EH (cell line): ENCODE measurements at regions not wholly inside any gene's neighbourhood (a gene's known extent, or its start where the extent isn't known, plus 50 kb on each side); places are given as distances from the start of the nearest gene placed in this dataset.

ENCODE experiments used
- DNase-seq: peaks from one replicate; pipeline ENCODE4 v3.0.0-alpha.2; 2015; ENCODE audit warnings: low read depth

- DNase-seq, result no peak
Measured at GRCh38 chr16:76906552-76906951, 284.4 kb upstream of the MON1B start.

GRCh38 chr16:76910931-76911330, 280.1 kb upstream of the MON1B start:
- DNase-seq, result peak; percentile 1

GRCh38 chr16:76913046-76913445, 277.9 kb upstream of the MON1B start:
- DNase-seq, result no peak

GRCh38 chr16:76926042-76926441, 264.9 kb upstream of the MON1B start:
- no peak for DNase-seq

GRCh38 chr16:76926595-76926994, 264.4 kb upstream of the MON1B start:
- DNase-seq, result no peak

GRCh38 chr16:76931186-76931585, 259.8 kb upstream of the MON1B start:
- no peak for DNase-seq

GRCh38 chr16:76932541-76933211, 258.3 kb upstream of the MON1B start:
- no peak for DNase-seq

- no peak for DNase-seq
Measured at GRCh38 chr16:76940251-76940650, 250.7 kb upstream of the MON1B start.

- DNase-seq, result no peak
Measured at GRCh38 chr16:76941113-76941512, 249.9 kb upstream of the MON1B start.

- DNase-seq, result no peak
Measured at GRCh38 chr16:76942089-76942488, 248.9 kb upstream of the MON1B start.

- no peak for DNase-seq
Measured at GRCh38 chr16:76943921-76944320, 247.1 kb upstream of the MON1B start.

- peak; percentile 3 for DNase-seq
Measured at GRCh38 chr16:76946879-76947278, 244.1 kb upstream of the MON1B start.

GRCh38 chr16:76947749-76948148, 243.2 kb upstream of the MON1B start:
- no peak for DNase-seq

GRCh38 chr16:76955629-76956028, 235.4 kb upstream of the MON1B start:
- DNase-seq, result no peak

- DNase-seq, result no peak
Measured at GRCh38 chr16:76956394-76956793, 234.6 kb upstream of the MON1B start.

- DNase-seq, result no peak
Measured at GRCh38 chr16:76956841-76957240, 234.1 kb upstream of the MON1B start.

- DNase-seq, result no peak
Measured at GRCh38 chr16:76959166-76959565, 231.8 kb upstream of the MON1B start.

GRCh38 chr16:76963614-76964315, 227.2 kb upstream of the MON1B start:
- DNase-seq, result no peak

GRCh38 chr16:76964464-76965154, 226.4 kb upstream of the MON1B start:
- DNase-seq, result no peak

- DNase-seq, result no peak
Measured at GRCh38 chr16:76970087-76970744, 220.8 kb upstream of the MON1B start.

- DNase-seq, result no peak
Measured at GRCh38 chr16:76970745-76971099, 220.3 kb upstream of the MON1B start.

GRCh38 chr16:76976101-76976500, 214.9 kb upstream of the MON1B start:
- DNase-seq, result no peak

GRCh38 chr16:76976756-76977155, 214.2 kb upstream of the MON1B start:
- DNase-seq, result no peak
